ENCODE measurements at regions not wholly inside any gene's neighbourhood (a gene's known extent, or its start where the extent isn't known, plus 50 kb on each side); places are given as distances from the start of the nearest gene placed in this dataset.

- no peak for DNase-seq (ENCODE audit: low read depth)
- H3K4me3 ChIP-seq (ENCODE audit: low read depth, low read length) = no peak overlapping the region
- no peak for TF ChIP-seq CTCF (IDR thresholded peaks at IDR 0.05; ENCODE audit: insufficient read depth, low read depth, low read length, missing control alignments)
These were observed 1220.0 kb upstream of the GJE1 start for GRCh38 chr6:140912686-140913085.

- H3K4me3 ChIP-seq (ENCODE audit: low read depth, low read length) = no peak overlapping the region
- TF ChIP-seq CTCF (IDR thresholded peaks at IDR 0.05; ENCODE audit: insufficient read depth, low read depth, low read length, missing control alignments) = no peak
- no peak for DNase-seq (ENCODE audit: low read depth)
These were observed 1223.1 kb upstream of the GJE1 start for GRCh38 chr6:140909625-140910024.

- no peak overlapping the region for H3K4me3 ChIP-seq (ENCODE audit: low read depth, low read length)
These were observed 1223.6 kb upstream of the GJE1 start for GRCh38 chr6:140909156-140909555.

GRCh38 chr6:140908505-140908904, 1224.2 kb upstream of the GJE1 start:
- no peak for DNase-seq (ENCODE audit: low read depth)
- TF ChIP-seq CTCF (IDR thresholded peaks at IDR 0.05; ENCODE audit: insufficient read depth, low read depth, low read length, missing control alignments) = no peak

More at GRCh38 chr6:140909156-140909555, 1223.6 kb upstream of the GJE1 start:
- no peak for DNase-seq (ENCODE audit: low read depth)
- no peak for TF ChIP-seq CTCF (IDR thresholded peaks at IDR 0.05; ENCODE audit: insufficient read depth, low read depth, low read length, missing control alignments)

GRCh38 chr6:140907235-140907634, 1225.5 kb upstream of the GJE1 start:
- DNase-seq (ENCODE audit: low read depth) = no peak
- no peak for TF ChIP-seq CTCF (IDR thresholded peaks at IDR 0.05; ENCODE audit: insufficient read depth, low read depth, low read length, missing control alignments)
- H3K4me3 ChIP-seq (ENCODE audit: low read depth, low read length) = no peak overlapping the region

More at GRCh38 chr6:140908505-140908904, 1224.2 kb upstream of the GJE1 start:
- no peak overlapping the region for H3K4me3 ChIP-seq (ENCODE audit: low read depth, low read length)

GRCh38 chr6:140905724-140906123, 1227.0 kb upstream of the GJE1 start:
- no peak overlapping the region for H3K4me3 ChIP-seq (ENCODE audit: low read depth, low read length)
- TF ChIP-seq CTCF (IDR thresholded peaks at IDR 0.05; ENCODE audit: insufficient read depth, low read depth, low read length, missing control alignments) = no peak
- DNase-seq (ENCODE audit: low read depth) = no peak

- no peak for TF ChIP-seq CTCF (IDR thresholded peaks at IDR 0.05; ENCODE audit: insufficient read depth, low read depth, low read length, missing control alignments)
- no peak overlapping the region for H3K4me3 ChIP-seq (ENCODE audit: low read depth, low read length)
- no peak for DNase-seq (ENCODE audit: low read depth)
These were observed 1227.7 kb upstream of the GJE1 start for GRCh38 chr6:140905050-140905449.

All from GM12865 (cell line).